Stomach (tissue), 4 donors: ENCODE measurements at regions not wholly inside any gene's neighbourhood (a gene's known extent, or its start where the extent isn't known, plus 50 kb on each side); places are given as distances from the start of the nearest gene placed in this dataset.

Source experiments
- CTCF ChIP-seq, 7 experiments: fragments of 450-650 bp in 4 of 7; fragments of 200-600 bp in 3 of 7; sonication (generic) in 3 of 7; IDR thresholded peaks; one replicate each; pipeline ENCODE4 v1.5.1; 2016 to 2019; ENCODE audit warnings: antibody characterized with exemption in 7 of 7, control low read depth in 2 of 7, mild to moderate bottlenecking in 1 of 7
- POLR2A ChIP-seq, 4 donors: fragments of 450-650 bp; IDR thresholded peaks; one replicate each; pipeline ENCODE4 v1.6.1; 2016; ENCODE audit warnings: antibody characterized with exemption in 4 of 4, control low read depth in 2 of 4, mild to moderate bottlenecking in 1 of 4, moderate library complexity in 1 of 4
- POLR2AphosphoS5 ChIP-seq, 3 donors: sonication (generic); formaldehyde crosslinking; IDR thresholded peaks; one replicate each; pipeline ENCODE4 v1.6.1; 2016; ENCODE audit warnings: antibody characterized with exemption in 3 of 3

GRCh38 chr5:156137071-156137869 lies 189.7 kb upstream of the SGCD start:
- no peak for TF ChIP-seq CTCF (IDR thresholded peaks at IDR 0.05)
- TF ChIP-seq POLR2A (IDR thresholded peaks at IDR 0.05) = no peak
- TF ChIP-seq POLR2AphosphoS5 (IDR thresholded peaks at IDR 0.05) = no peak
